Stimulated activated CD4-positive, alpha-beta T cell treated with anti-CD3 and anti-CD28 coated beads, Interleukin-4, amount 100 ng/mL, for 4 hours (primary cell): ENCODE measurements at regions not wholly inside any gene's neighbourhood (a gene's known extent, or its start where the extent isn't known, plus 50 kb on each side); places are given as distances from the start of the nearest gene placed in this dataset.

Experiments used
- DNase-seq, 2 experiments: peaks; one replicate each; pipeline ENCODE4 v3.0.0-alpha.2; 2020

- no peak for DNase-seq
Measured at GRCh38 chr12:4223273-4223845, 50.2 kb upstream of the CCND2 start.

- DNase-seq, result no peak
Measured at GRCh38 chr12:4221258-4221620, 52.3 kb upstream of the CCND2 start.

DNA sequence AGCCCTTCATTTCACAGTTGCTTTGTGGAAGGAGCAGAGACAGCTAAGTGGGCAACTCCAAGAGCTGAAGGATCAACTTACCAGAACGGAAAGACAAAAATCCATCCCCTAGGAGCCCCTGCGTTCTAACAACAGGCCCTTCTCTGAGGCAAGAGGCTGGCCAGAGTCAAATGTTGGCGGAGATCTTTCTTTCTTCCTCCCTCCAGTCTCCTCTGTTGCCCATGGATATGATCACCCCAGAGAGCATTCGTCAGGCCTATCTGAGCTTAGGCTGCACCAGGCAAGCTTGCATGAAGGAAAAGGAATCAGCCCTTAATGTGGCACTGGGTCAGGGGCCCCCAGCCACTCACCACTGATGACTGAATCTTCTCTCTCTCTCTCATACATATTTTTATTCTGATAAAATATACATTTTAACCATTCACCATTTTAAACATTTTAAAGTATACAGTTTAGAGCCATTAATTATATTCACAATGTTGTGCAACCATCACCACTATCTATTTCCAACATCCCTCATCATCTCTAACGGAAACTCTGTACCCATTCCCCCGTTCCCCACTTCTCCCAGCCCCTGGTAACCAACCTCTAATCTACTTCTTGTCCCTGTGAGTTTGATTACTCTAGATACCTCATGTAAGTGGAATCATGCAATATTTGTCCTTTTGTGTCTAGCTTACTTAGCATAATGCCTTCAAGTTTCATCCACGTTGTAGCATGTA, 52.9 kb upstream of the CCND2 start:
- DNase-seq, result no peak

DNA sequence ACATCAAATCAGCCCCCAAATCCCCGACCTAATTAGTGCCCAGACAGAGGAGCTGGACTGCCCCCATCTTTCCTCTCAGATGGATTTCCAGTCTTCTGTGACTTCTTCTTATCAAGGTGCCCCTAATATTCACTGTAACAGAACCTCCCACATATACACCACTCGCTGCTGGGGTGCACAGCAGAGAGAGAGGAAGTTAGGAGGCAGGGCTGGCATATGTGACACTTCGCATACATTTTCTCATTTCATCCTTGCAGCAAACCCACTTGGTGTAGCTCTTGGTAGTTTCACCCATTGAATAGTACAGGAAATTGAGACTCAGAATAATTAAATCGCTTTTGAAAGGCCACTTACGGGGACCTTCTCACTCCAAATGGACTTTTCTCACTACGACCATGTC, 56.5 kb upstream of the CCND2 start:
- no peak for DNase-seq

DNA sequence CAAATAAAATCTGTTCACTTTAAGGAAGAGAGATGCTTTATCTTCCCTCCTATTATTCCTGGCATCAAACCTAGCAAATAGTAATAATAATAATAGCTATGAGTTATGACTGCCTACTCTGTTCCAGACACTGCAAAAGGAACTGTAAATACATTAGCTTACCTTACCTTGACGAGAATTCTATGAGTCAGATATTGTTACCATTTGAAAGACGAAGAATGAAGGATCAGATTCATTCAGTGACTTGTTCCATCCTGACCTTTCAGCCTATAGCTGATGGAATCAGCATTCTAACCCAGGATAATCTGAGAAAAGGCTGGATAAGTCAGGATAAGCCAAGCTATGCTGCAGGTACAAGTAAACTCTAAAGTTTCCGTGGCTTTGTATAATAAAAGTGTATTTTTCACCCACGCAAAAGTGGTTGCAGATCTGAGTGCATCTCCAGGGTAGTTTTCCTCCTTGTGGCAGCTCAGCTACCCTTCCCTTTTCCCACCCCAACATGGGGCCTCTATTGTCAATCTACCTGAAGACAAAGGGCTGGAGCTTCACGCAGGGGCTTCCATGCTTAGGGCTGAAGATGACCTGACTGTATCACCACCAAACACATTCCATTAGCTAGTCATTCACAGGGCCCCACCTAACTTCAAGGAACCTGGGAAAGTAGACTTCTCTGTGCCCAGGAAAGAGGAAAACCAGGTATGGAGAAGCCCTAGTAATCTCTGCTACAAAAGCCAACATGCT, 57.2 kb upstream of the CCND2 start:
- no peak for DNase-seq

- peak; percentile 16 to 19 for DNase-seq
Measured at GRCh38 chr12:4215229-4216186, 58.1 kb upstream of the CCND2 start.

DNA sequence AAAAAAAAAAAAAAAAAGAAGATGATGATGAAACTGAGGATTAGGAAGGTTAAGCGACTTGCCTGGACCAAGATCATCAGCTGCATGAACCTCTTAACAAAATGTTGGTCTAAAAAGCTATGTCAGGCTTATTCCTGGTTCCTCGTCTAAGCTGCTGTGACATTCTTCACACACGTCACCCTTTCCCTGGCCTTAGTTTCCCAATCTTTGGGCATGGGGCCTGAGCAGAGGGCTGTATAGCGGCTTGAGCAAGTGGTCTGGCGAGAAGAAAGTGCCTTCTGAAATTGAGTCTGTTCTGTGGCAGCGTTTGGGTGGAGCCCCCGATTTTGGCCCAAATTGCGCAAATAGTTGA, 58.7 kb upstream of the CCND2 start:
- no peak for DNase-seq

DNA sequence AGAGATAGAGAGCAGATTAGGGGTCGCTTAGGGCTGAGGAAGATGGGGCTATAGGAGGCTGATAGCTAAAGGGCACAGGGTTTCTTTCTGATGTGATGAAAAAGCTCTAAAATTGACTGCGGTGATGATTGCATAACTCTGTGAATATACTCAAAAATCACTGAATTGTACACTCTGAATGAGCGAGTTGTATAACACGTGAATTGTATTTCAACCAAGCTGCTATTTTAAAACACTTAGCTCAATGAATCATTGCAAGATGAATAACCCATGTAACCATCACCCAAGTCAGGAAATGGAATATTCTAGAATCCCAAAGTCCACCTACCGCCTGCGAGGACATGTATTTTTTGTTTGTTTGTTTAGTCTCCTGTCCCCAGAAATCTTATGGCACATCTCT, 60.1 kb upstream of the CCND2 start:
- no peak for DNase-seq

DNA sequence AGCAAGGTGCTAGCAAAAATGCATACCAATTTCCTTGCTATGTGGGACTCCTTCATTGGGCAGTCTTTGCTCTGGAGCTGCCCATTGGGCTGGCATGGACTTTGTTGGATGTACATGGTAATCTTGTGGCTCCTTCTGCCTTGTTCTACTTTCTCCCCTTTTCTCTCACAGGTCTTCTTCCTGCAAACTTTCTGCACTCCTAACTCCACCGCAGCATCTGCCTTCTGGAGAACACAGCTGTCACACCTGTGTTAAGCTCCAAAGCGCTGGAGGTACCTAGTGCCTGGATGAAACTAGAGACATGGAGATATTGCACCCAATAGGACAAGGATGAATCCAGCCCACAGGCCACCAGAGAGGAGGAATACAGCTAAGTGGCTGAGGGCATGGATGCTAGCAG, 60.7 kb upstream of the CCND2 start:
- no peak for DNase-seq

DNA sequence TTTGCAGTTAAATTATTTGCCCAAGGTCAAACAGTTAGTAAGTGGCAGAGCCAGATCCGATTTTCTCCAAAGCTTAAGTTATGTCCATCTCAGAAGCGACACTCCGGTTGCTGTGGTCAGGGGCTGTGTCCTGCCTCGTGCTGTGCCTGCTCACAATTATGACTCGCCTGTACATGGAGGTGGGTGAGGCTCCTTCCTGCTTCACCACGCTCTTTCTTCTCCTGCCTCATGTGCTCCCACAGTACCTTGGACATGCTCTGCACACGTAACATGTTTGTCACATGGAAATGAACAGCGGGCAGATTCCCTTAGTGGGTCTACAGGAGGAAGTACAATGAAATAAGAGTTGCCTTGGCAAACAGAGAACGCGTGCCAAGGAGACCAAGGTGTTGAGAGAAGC, 62.2 kb upstream of the CCND2 start:
- DNase-seq, result no peak

DNA sequence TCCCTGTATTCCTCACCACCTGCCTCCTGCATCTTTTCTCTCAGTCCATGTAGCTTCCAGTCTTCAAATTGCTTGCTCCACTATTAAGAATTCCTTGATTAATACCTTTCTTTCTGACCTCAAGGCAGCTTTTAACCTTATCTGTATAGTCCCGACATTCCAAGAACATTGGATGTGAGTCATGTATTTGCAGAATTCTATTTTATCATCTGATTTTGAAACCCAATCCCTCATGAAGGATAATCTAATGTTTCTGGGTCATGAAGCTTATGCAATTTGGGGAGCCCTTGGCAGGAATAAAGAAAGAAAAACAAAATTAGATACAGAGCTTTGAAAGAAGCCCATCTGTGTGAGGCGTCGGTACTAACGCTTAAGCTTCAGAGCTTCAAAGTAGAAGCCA, 63.4 kb upstream of the CCND2 start:
- DNase-seq, result no peak

GRCh38 chr12:4206470-4206869, 67.1 kb upstream of the CCND2 start:
- DNase-seq, result no peak

GRCh38 chr12:4203772-4204376, 69.7 kb upstream of the CCND2 start:
- DNase-seq, result no peak

DNA sequence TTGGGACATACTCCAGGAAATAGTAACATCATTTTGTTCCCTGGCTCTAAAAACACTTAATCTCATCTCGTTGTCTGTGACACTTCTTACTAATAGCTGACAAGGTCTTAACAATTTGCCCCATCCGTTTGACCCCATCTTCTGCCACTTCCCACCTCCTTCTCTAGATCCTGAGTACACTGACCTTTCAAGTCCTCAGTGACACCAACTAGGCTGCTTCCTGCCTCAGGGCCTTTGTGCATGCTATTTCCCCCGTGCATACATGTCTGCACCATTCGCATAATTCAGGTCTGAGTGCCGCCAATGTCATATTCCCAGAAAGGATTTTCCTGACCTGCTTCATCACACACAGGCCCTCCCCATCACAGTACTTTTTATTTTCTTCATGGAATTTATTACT, 70.6 kb upstream of the CCND2 start:
- no peak for DNase-seq

DNA sequence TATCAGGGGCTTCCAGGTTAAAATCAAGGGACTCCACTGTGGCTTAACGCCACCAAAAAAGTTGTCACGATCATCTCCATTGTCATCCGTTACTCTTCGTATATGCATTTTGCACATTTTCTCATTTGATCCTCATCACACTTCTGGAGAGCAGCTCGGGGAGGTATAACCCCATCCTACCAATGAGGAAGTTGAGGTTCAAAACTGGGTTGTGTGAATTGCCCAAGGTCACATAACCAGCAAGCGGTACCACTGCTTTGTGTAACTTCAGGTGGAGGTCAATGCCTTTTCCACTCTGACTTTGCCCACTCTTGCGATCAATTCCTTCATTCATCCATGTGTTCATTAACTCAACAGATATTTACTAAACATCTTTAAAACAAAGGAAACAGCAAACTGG, 71.1 kb upstream of the CCND2 start:
- no peak for DNase-seq

DNA sequence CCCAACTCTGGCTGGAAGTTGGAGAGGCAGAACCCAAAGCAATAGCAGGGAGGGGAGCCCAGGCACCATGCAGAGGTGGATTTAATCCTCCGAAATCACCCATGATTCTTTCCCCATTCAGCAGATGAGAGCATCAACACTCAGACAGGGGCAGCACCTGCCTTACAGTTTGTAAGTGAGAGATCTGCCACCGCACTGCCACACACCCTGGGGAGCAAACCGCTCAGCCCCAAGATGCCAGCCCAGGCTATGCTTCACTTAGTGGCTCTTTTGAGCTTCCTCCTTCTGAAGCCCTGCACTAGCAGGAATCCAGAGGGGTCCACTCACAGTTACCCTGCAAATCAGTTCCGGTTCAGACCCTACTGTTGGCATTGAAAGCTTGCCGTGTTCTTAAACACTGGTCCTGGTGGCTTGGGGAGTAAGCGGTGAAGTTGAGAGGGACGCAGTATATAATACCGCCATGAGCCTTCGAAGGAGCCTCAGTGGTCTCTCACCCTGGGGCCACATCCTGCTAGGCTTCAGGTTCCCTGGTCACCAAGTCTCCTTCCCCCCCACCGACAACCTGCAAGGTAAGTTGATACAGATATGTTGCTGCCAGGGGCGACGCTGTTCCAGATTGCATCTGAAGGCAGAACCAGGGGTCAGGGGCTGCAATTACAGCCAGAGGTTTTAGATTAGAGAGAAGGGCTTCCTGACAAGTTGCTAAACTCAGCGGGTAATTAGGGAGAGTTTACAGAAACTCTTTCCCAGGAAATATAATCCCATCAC, 72.0 kb upstream of the CCND2 start:
- no peak for DNase-seq

DNA sequence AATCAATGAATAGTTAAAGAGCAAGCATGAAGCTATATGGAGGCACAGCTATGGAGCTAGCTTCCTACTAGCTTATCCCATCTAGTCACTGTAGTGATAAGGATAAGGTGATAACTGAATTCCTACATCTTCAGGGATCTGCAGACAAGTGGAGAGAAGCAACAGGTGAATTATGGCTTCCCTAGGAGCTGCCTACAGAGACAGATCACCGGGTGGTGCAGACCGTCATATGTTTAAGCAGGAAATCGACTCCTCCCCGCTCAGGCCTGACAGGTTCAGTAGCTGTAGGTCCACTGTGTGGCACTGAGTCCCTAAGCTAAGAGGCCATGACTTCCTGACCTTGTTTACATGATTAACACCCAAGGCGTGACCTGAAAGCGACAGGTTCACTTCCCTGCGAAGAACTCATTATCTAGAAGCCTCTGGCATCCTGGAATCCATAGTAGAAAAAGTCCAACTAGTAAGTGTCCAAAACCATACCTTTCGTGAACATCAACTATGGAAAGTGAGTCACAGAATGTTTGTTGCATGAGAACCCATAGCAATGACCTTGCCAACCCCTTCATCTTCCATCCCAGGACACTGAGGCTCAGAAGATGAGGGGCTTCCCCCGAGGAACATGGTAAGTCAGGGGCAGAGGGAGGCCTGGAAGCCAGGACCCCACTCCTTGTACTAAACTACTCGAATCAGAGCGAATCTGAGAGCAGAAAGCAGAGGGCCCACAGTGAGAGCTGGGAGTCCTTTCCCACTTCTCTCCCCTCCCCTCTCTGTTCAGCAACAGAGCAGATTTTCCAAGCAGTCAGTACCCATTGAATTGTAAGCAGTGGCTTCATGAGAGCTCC, 75.4 kb upstream of the CCND2 start:
- DNase-seq, result no peak

DNA sequence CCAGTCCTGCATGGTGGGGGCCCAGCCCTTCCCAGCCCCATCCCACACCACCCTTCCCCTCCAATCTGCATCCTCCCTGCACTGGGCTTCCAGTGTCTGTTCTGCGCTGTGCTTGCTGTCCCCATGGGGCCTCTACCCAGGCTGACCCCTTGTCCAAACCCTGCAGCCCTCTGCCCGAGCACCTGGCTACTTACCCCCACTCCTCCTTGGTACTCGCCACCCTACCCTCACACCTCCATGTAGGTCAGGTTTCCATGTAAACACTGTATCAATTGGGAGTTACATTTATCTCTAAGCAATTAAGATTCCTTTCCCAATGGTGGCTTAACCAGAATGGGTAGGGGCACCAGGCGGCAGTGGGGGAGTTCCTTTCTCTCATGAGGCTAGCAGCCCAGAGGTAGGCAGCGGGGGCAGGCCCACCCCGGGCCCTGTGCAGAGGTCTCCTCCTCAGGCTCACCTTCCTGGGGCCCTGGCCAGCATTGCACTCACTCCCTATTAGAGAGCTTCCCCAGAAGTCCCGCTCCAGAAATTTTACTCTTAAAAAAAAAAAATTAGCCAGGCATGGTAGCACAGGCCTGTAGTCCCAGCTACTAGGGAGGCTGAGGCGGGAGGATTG, 76.6 kb upstream of the CCND2 start:
- DNase-seq, result no peak

DNA sequence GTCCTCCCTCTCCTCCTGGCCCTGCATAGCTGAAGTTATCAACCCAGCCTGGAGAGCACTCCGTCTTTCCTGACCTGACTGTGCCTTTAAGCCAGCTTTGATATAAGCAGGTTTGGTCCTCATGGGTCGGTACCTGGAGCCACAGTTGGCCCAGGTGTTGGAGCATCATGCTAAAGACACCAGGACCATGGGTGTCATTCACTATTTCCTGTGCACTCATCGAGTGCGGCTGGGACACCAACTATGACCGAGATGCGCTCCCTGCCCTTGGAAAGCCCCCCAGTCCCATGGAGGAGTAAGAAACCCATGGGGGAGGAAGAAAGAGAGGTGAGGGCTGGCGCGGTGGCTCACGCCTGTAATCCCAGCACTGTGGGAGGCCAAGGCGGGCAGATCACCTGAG, 78.9 kb upstream of the CCND2 start:
- DNase-seq, result no peak

DNA sequence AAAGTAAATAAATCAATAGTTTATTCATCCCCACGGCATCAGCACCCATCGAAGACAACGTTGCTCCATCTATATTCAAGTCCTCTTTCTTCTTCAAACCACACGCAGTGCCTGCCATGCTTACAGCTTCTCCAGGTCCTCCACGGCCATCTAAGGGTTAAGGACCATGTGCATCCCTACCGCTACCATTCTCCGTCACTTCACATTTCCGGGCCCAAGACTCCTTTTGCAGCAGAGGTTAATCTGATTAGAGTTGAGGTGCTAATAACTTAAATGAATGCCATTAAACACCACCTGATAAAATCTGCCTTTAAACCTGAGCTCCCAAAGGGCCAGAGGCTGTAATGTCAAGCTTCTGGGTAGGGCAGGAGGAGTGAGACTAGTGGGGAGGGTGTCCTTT, 79.7 kb upstream of the CCND2 start:
- DNase-seq, result no peak

DNA sequence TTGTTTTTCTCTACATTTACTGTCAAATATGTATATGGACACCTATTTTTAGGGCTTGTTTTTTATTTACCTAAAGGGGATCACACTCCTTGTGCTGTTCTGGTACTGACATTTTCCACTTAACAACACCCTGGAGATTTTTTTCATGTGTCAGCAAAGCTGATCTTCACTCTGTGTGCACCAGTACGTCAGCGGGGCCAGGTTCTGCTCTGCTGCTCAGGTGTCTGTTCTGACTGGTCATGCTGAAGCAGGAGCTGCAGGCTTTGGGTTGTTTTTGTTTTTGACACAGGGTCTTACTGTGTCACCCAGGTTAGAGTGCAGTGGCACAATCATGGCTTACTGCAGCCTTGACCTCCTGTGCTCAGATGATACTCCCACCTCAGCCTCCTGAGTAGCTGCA, 81.9 kb upstream of the CCND2 start:
- DNase-seq, result no peak
